SK-N-MC (cell line): ENCODE measurements at regions not wholly inside any gene's neighbourhood (a gene's known extent, or its start where the extent isn't known, plus 50 kb on each side); places are given as distances from the start of the nearest gene placed in this dataset.

Source experiments
- EZH2 ChIP-seq: fragments of 200-600 bp; sonication (generic); IDR thresholded peaks from one replicate; pipeline ENCODE4 v1.6.1; 2017; ENCODE audit warnings: antibody characterized with exemption
- POLR2AphosphoS5 ChIP-seq: IDR thresholded peaks from 2 replicates; pipeline ENCODE4 v1.6.1; 2012; ENCODE audit warnings: mild to moderate bottlenecking, low read depth, low read length, borderline replicate concordance

DNA sequence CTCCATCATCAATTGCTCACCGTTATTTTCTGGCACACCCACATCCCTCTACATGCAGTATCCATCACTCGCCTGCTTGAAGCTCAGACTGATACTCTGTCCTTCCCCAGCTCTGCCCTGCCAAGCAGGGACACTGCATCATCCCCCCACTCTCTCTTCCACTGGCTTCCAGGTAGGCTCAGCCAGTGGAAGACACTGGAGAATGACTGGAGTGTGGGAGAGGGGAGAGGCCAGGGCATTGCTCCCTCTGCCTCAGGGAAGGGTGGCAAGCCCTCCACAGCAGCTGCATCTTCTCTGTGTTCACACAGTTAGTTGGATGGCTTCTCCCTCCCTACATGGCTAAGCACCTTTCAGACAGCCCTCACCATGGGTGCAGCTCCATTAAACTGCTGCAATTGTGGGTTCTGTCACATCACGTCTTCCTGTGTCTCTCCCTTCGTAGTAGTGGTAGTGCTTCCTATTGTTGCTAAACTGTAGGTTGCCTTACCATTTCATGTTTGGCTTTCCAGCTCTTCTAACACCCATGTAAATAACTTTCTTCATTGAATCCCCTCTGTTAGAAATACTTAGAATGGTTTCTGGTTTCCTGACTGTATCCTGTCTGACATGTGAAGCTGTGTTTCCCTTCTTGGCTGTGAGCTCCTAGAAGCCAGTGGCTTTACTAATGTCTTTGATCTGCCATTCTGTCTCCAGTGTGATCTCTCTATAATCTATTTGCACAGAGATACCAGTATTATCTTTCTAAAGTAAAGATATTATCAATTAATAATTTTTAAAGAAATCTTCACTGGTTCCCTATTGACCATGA is 483.7 kb upstream of the LRRN3 start:
- TF ChIP-seq POLR2AphosphoS5 (no peak), EZH2 (no peak)
